Inferior parietal cortex (tissue), 1 donor: ENCODE measurements at regions not wholly inside any gene's neighbourhood (a gene's known extent, or its start where the extent isn't known, plus 50 kb on each side); places are given as distances from the start of the nearest gene placed in this dataset.
"Not testable (repeated sequence)": the region's sequence is repeated elsewhere in the genome, so short reads cannot be mapped to it uniquely, and the experiment has no call there.

Experiments used
- DNase-seq: peaks from one replicate; pipeline ENCODE4 v3.0.0-alpha.2; 2016; ENCODE audit errors: extremely low spot score

DNA sequence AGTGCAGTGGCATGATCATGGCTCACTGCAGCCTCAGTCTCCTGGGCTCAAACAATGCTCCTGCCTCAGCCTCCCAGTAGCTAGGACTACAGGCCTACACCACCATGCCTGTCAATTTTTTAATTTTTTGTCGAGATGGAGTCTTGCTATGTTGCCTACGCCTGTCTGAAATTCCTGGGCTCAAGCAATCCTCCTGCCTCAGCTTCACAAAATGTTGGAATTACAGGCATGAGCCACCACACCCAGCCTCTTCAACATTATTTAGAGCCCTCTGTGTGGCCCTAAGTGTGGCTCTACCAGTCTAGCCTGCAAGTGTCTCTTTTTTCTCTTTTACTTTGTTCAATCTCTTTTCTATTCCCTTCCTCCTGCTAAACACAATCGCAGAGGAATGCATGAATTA lies 154.4 kb upstream of the EPB41L4A start:
- no peak for DNase-seq

DNA sequence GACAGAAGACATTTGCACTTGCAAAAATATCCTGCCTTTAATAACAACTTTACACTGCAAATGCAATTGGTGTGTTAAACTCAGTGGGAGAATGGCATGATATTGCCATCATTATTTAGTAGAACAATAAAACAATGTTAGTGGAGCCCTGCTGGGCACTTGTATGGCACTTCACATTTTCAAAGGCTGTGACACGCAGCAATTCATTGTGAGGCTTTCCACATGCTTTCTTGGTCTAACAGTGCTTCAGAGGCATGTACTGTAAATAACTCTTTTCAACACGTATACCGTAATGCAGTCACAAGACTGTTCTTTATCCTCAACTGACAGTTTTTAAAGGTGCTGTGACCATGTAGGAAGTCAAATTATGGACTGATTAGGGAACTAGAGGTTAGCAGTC lies 155.5 kb upstream of the EPB41L4A start:
- no peak for DNase-seq

DNA sequence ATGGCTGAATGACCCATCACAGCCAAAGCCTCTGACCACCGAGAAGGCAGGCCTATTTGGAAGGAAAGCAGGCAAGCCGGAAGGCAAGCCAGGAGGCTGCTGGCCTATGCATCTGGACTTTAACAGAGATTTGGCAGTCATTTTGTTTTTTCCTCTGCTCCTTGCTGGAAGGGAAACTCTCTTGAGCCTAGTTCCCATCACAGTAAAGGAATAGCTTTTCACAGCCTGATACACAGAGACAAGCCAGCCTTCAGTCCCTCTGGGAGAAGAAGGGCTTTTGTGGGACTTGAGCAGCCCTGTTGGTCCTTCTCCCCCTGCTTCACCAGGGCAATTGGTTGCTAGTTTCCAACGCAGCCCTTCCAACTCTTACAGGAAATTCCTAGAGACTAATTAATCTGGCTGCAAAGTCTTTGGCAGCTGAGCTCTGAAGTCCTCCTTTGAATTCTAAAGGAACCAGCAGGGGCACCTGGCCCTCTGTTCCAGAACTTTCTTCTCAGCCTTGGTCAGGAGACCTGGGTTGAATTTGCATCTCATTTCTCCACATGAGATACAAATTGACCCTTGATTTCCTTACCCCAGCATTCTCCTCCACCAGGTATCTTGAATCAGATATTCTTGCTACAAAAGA lies 157.3 kb upstream of the EPB41L4A start:
- DNase-seq = peak; percentile 37

DNA sequence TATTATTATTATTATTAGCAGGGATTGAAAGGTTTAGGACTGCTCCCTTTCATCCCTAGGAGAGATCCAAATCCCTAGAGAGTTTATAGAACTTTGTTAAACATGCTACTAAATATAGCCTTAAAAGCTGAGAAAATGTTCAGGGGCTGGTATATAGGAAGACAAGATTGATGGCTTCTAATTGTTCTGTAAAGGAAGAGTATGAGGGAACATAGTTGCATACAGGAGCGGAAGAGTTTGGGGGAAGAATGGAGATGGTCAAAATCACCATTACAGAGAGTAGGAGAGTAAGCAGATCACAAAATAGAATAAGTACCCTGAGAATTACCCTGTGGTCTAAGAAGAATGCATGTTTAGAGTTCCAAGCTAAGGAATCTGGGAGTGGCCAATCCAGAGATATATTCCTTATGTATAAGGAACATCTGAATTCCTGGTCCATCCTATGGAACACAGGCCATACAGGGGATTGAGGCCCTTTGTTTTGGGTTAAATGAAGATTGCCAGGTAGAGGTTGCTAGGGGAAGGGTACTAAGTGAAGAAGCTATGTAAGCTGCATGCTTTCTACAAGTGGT lies 158.0 kb upstream of the APC start:
- DNase-seq = no peak

DNA sequence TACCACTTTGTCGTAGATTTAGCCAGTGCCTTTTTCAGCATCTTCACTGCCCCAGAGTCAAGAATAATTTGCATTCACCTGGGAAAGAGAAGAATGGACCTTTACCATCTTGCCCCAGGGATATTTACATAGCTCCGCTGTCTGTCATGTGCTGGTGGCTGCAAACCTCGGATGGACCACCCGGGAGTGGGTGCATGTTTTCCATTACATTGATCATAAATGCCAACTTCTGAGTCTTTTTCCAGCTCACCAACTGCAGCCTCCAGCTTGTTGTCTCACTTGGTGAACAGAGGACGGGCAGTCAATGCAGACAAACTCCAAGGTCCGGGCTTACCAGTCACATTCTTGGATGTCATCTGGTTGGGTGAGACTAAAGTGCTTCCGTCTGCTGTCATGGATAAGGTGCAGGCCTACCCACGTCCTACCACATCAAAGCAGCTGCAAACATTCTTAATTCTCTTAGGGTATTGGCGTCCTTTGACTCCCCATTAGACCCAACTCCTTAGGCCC lies 155.8 kb upstream of the APC start:
- no peak for DNase-seq

DNA sequence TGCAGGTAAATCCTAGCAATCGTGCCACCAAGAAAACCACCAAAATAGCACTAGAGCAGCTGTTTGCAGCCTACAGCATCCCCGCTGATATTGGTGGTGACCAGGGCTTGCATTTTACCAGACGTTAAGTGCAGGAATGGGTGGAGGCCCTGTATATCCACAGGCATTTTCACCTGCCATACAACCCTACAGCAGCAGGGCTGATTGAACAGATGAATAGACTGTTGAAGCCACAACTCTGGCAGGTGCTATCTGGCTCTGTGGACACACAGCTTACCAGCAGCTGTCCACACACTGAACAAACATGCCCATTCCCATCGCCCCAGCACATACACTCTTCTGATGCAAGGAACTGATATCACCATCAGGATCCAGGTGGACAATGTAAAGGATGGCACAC lies 154.5 kb upstream of the APC start:
- no peak for DNase-seq

DNA sequence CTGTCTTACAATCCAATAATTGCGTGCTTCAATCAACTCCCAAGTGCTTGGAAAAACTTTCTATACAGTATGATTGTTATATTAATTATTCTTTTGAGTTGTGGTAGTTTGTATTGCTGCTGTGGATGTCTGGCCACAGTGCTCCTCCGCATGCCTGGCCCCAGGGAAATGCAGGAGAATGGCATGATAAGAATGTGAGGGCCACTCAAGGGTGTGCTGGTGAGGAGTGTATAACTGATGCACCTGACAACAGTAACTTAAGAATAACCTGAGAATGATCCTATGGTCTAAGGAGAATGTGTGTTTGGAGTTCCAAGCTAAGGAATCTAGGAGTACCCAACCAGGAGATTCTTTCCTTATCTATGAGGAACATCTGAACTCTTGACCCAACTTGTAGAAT lies 152.9 kb upstream of the APC start:
- no peak for DNase-seq

DNA sequence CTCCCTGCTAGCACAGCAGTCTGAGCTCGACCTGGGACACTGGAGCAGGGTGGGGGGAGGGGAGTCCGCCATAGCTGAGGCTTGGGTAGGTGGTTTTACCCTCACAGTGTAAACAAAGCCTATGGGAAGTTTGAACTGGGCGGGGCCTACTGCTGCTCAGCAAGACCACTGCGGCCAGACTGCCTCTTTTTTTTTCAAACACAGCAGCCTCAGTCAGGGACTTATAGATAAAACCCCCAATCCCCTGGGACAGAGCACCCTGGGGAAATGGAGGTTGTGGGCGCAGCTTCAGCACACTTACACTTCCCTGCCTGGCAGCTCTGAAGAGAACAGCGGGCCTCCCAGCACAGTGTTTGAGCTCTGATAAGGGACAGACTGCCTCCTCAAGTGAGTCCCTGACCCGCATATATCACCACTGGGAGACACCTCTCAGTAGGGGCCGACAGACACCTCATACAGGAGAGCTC lies 151.1 kb upstream of the APC start:
- DNase-seq = no peak

DNA sequence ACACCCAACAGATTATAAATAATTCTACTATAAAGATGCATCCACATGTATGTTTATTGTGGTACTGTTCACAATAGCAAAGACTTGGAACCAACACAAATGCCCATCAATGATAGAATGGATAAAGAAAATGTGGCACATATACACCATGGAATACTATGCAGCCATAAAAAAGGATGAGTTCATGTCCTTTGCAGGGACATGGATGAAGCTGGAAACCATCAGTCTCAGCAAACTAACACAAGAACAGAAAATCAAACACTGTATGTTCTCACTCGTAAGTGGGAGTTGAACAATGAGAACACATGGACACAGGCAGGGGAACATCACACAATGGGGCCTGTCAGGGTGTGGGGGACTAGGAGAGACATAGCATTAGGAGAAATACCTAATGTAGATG lies 146.8 kb upstream of the APC start:
- DNase-seq = not testable (repeated sequence)

DNA sequence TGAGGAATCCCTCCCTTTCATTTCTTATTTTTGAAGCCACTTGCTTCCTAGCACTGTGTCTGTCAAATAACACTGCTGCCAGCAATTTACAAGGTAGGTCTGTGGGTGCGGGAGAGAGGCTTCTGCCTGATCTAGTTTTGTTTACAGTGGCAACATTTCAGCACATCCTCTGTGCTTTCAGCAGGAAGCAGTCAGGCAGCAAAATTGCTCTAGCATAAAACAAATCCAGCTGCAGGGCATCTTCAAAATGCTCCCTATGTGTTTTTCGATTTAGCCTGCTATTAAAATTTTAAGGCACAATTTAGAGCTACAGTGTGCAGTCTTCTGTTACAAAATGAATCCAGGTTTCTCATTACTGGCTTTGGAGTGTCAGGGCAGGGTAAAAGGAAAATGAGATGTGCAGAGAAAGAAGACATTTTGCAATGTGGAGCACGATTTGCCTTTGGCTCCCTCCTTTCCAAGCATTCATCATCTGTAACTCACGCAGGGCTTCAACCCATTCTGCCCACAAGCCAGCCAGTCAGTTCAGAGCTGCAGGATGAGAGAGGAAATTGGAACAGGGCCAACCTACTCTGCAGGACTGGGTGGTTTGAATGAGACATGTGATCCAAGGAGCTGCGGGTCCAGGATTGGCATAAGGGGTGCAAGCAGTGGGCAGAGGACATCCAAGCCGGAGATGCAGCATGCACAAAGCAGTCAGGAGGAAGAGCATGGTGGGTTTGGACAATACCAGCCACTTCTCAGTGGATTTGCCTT lies 143.4 kb upstream of the APC start:
- peak; percentile 49 for DNase-seq

DNA sequence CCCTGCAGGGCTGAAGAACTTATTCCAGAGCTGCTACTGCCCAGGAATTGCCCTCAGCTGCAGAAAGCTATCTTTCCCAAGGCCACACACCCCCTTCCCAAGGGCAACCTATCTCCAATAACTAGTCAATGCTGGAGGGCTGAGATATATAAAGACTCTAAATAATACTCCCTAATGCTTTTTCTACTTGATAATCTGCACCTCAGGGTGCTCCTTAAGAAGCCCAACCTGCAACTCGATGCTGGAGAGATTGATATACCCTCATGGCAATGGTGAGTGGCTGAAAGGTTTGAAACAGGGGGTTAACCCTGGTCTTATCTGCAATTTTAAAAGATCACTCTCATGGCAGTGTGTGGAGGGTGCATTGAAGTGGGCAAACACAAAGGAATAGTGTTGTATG lies 142.7 kb upstream of the APC start:
- no peak for DNase-seq

DNA sequence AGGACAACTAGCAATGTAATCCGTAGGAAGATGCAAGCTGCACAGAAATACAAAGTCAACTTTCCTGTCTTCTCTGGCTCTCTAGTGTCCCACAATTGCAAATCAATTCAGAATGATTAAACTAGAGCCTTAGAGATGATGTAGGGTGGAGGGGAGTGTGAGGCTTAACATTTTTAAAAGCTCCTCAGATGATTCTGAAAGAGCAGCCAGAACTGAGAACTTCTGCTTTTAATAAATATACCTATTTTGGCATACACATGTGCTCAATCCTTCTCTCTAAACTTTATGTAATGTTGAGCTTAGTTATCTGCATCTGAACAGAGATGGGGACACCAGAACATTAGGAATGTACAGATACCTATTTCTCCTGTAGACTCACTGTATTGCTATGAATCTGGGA lies 139.9 kb upstream of the APC start:
- DNase-seq = no peak

DNA sequence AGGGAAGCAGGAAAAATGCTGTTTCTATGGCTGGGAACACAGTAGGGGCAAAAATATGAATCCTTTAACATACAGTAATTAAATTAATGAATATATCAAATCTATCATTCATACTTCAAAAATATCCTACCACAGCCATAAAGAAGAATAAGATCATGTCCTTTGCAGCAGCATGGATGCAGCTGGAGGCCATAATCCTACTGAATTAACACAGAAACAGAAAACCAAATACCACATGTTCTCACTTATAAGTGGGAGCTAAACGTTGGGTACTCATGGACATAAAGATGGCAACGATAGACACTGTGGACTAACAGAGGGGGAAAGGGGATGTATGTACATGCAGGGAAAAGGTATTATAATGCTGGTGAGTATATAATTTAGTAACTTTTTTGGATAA lies 137.2 kb upstream of the APC start:
- not testable (repeated sequence) for DNase-seq

DNA sequence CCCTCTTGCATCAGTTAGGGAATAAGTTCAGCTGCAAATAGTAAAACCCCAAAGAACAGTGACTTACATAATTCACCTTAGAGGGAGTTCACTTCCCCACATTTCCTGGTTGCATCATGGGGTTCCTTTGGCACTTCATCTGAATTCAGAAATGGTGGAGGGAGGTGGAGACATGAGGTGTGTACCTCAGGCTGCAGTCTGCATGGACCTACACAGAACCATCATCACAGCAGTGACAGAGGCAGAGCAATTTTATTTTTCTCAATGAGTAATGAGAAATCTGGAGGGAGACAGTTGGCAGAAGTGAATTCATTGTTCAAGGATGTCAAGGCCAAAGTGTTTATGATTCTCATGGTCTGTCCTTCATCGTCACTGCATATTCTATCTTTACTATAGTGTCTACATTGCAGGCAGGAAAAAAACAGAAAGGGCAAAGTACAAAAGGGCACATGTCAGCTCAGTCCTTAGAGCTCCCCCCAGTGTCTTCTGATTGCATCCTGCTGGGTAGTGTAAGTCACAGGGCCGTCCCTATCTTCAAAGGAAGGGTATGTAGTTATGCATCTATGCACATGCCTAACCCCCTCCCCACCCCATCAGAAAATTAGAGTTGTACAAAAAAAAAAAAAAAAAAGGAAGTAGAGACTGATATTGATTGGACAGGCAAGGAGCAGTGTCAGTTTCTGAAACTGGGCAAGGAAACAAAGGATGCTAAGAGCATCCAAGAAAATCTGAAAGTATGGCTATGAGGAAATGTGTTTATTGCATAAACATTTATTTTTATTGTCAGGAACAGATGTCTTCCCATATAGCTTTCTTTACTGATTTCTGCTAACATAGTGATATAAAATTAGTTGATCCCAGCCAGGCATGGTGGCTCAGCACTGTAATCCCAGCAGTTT lies 132.7 kb upstream of the APC start:
- DNase-seq = peak; percentile 53

DNA sequence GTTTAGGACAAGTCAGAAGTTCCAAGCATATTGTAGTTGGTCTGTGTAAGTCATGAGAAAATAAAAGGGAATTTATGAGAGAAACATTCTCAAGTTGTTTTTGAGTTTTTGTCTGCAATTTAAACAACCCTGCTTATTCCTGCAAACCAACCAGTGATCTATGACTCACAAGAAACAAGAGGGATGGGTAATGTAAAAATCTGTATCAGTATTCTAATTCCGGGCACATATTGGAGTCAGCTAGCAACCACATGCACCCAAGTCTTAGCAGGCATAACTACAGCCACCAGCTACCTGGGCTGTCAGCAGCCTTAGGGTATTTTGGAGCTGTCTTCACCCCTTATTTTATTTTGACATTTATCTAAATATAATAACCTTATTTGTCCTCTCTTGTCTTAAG lies 128.7 kb upstream of the APC start:
- DNase-seq = no peak

DNA sequence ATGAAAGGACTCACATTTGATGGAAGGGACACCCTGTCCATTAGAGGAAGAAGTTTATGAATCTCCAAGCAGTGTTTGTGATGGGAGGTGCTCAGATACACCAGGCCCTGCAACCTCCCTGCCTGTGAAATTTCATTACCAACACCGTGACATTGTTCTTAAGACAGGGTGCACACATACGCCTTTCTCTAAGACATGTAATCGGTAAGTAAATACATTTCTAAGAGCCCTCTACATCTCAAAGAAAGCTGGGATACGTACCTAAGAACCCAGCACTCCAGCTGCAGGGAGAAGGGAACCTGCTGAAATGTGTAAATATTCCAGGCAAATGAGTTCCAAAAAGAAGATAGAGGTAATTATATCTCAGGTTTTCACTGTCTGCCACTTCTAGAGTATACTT lies 125.0 kb upstream of the APC start:
- DNase-seq = no peak

DNA sequence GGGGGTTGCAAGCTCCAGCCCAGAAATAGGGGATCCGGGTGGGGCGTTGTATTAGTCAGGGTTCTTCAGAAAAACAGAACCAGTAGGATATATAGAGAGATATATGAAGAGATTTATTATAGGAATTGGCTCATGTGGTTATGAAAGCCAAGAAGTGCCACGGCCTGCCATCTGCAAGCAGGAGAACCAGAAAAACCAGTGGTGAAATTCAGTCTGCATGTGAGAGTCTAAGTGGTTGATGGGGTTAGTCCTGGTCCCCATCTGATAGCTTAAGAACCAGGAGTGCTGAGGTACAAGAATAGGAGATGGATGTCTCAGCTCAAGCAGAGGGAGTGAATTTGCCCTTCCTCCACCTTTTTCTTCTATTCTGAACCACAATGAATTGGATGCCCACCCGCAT lies 123.4 kb upstream of the APC start:
- DNase-seq = no peak

DNA sequence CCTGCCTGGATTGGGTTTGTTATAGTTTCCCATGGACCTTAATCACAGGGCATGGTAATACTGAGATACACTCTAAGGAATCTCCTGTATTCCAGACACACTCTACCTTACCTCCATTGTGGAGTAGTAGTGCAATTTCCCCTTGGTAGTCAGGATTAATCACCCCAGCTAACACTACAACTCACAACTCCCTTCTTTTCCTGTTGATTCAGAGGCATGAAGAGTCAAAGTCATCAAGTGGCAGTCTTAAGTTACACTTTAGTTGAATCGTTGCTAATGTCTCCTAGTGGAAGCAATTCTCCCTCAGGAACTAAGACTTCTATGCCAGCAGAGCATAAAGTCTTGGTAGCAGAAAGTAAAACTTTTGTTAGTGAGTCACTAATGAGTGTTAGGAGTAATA lies 122.7 kb upstream of the APC start:
- DNase-seq = no peak

DNA sequence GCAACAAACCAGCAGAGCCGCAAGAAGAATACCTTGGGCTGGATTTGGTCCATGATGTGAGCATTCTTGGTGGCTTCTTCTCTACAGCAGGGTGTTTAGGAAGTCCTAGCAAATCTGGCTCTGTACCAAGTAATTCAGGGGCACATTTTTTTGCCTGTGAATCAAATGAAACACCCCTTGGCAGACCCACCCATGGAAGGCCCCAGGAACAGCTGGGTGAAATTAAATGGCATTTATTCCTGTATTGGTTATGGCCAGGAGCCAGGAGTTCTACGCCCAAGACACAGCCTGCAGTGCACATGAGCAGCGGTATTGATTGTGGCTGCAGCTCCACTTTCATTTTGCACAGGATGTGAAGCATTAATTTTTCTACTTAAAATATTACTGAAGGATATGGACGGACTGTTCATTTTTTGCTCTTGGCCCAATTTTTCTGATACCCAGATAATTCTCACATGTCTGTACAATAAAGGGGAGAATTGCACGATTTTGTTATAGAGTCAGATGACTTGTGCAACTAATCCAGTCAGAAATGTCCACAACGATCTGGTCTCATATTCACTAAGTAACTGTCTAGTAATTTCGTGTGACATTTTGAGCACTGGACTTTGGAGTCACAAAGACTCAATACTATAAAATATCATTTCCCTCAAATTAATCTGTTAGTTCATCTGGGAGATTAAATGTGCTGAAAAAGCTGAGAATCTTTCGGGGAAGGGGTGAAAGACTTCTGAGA lies 120.7 kb upstream of the APC start:
- DNase-seq = no peak

DNA sequence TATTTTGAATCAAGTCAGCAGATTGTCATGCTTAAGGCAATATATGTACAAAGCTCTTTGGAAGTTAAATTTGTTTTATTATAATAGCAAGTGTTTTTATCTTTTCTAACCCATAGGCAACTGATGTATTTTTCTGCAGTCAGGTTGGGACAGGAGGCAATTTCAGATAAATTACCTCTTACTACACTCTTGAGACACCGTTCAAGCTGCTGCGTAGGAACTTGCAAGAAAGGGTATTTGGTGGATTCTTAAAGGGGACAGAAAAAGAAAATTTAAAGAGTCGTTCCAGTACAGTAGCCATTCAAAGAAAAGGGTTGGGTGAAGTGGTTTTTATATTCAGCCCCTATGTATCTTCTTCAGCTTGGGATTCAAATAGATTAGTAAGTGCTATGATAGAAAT lies 112.4 kb upstream of the APC start:
- no peak for DNase-seq

DNA sequence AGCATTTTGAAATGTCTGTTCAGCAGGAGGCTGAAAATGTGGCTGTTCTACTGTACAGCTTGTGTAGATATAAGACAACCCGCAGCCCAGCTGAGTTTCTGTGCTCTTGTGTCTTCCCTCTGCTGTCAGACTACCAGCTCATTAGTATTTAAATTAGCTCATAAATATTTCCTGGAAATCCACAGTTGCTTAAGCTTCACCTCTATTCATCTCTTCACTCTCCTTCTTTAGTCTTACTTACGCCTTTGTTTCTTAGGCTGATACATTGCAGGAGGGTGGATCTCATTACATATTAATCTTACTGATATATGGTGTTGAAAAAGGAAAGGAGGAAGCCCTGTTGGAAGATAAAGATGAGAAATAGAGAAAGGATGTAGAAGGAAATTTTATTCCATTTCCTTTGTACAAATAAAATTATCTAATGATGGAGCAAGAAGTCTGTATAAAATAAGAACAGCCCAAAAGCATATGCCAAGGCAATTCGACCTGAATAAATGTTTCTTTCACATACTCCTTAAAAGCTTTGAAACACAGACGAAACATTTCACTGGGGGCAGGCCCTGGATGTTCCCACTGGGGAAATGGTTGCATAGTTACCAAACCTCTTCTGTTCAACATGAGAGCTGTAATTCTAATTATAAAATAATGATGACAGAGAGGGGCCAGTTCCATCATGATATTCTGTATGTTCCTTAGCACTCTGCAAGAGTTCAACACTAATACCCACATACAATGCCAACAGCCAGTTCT lies 111.8 kb upstream of the APC start:
- DNase-seq = no peak
